ENCODE measurements at regions not wholly inside any gene's neighbourhood (a gene's known extent, or its start where the extent isn't known, plus 50 kb on each side); places are given as distances from the start of the nearest gene placed in this dataset.

GRCh38 chr9:1713841-1714240 lies 301.3 kb upstream of the SMARCA2 start (continued):
- TF ChIP-seq ZNF462 (CRISPR knock-in tag; IDR thresholded peaks at IDR 0.05) (no peak), ETS1 (IDR thresholded peaks at IDR 0.05) (no peak), CREB1 (CRISPR knock-in tag; IDR thresholded peaks at IDR 0.05; ENCODE audit: low read depth) (no peak), JUNB (IDR thresholded peaks at IDR 0.05; ENCODE audit: unreplicated experiment) (no peak), EZH2 (IDR thresholded peaks at IDR 0.05; ENCODE audit: low read depth, unreplicated experiment) (no peak), CTCF (conservative IDR thresholded peaks at IDR 0.05; ENCODE audit: low read depth in 2 of 2) (no peak)

- Histone ChIP-seq H3K79me2 (replicated peaks; ENCODE audit: insufficient read depth) (no peaks in the 10 kb centered on the region), H3K27me3 (ENCODE audit: insufficient read depth) (no peaks in the 10 kb centered on the region), H3K4me3 (no peak overlapping the region), H2AFZ (no peak overlapping the region), H3K9me2 (ENCODE audit: insufficient read depth) (peaks cover 5% of the 10 kb centered on the region; the same call in 1 of the 2 replicates), H3K27ac (ENCODE audit: low read depth) (no peak overlapping the region), H3K36me3 (ENCODE audit: insufficient read depth) (no peaks in the 10 kb centered on the region), H3K4me2 (no peak overlapping the region), H3F3A (replicated peaks; ENCODE audit: low read depth) (no peaks in the 10 kb centered on the region), H3K4me1 (ENCODE audit: insufficient read depth) (no peaks in the 10 kb centered on the region), H4K20me1 (replicated peaks; ENCODE audit: insufficient read depth) (no peaks in the 10 kb centered on the region)
- Mint-ChIP-seq H3K36me3 (ENCODE audit: low read depth) (no peaks in the 10 kb centered on the region), H3K27me3 (ENCODE audit: insufficient read depth, low read depth, poor library complexity) (peaks cover 2% of the 10 kb centered on the region), H3K4me1 (peaks cover 12% of the 10 kb centered on the region), H3K9me3 (no peaks in the 10 kb centered on the region), H3K27ac (no peak overlapping the region), H3K4me3 (no peak overlapping the region)
- ATAC-seq (no peak), DNase-seq (ENCODE audit: low spot score) (no peak)
- TF ChIP-seq NANOG (IDR thresholded peaks at IDR 0.05; ENCODE audit: borderline replicate concordance): no peak
- no peak for TF ChIP-seq ZNF331 (CRISPR knock-in tag; IDR thresholded peaks at IDR 0.05; ENCODE audit: low read depth)
- TF ChIP-seq STAT1 (IDR thresholded peaks at IDR 0.05; ENCODE audit: unreplicated experiment): no peak
Observed at GRCh38 chr9:1717882-1718281, 297.3 kb upstream of the SMARCA2 start.

Data from GM23338 (cell line).